Psoas muscle (tissue), 7 donors: ENCODE measurements at regions not wholly inside any gene's neighbourhood (a gene's known extent, or its start where the extent isn't known, plus 50 kb on each side); places are given as distances from the start of the nearest gene placed in this dataset.

ENCODE experiments used
- ATAC-seq, 4 donors: fragments of 200-7000 bp; cut with Tn5 transposase; one replicate each; pipeline ENCODE4 v1.9.1; 2020; ENCODE audit warnings: moderate library complexity in 3 of 4, mild to moderate bottlenecking in 2 of 4
- DNase-seq, 2 donors: peaks; one replicate each; pipeline ENCODE4 v3.0.0-alpha.2; 2020
- H3K27ac ChIP-seq: fragments of 200-600 bp; one replicate; pipeline ENCODE4 v1.8.0; 2022
- H3K27me3 ChIP-seq, 3 donors: fragments of 200-600 bp in 1 of 3; one replicate each; pipeline versions ENCODE4 v1.6.1 to v1.8.0; 2013 to 2022; ENCODE audit warnings: low read length in 2 of 3, mild to moderate bottlenecking in 2 of 3, moderate library complexity in 1 of 3; ENCODE audit not compliant: insufficient read depth in 3 of 3
- H3K36me3 ChIP-seq, 2 donors: fragments of 200-600 bp in 1 of 2; one replicate each; pipeline versions ENCODE4 v1.6.1 to v1.8.0; 2013 to 2022; ENCODE audit warnings: low read depth in 1 of 2, mild to moderate bottlenecking in 1 of 2, moderate library complexity in 1 of 2; ENCODE audit not compliant: insufficient read depth in 1 of 2
- H3K4me1 ChIP-seq: fragments of 200-600 bp; one replicate; pipeline ENCODE4 v1.8.0; 2022
- H3K4me3 ChIP-seq: fragments of 200-600 bp; one replicate; pipeline ENCODE4 v1.8.0; 2022; ENCODE audit warnings: mild to moderate bottlenecking
- H3K9me3 ChIP-seq: fragments of 200-600 bp; one replicate; pipeline ENCODE4 v1.8.0; 2022
- CTCF ChIP-seq: fragments of 200-600 bp; IDR thresholded peaks from one replicate; pipeline ENCODE4 v1.8.0; 2022; ENCODE audit warnings: antibody characterized with exemption
- WGBS, 3 donors: extraction: QIAGEN DNeasy Blood & Tissue Kit; methylation state at CpG; one replicate each; pipeline versions ENCODE4 v1.1.6 to v1.1.7; 2013; 5-methylcytosine and 5-hydroxymethylcytosine counted together
- intact Hi-C, 2 donors: fragments of 100-400 bp; cut with DNase I; formaldehyde crosslinking; loops; one replicate each; pipeline versions ENCODE4 v1.11.0 to v1.14.2; 2022
- donor health status: healthy with polysubstance abuse.
- donor health status: DM: no; HTN: no; CAD: no; lungs with moderate emphysema.
- donor health status: Bipolar disorder and iron deficiency.
- donor health status: healthy.
- donor health status: DM: yes; HTN: yes; CAD: no.
- donor health status: DM: no; HTN: no; CAD: no.
- donor health status: DM: yes; HTN: yes; CAD: no.

- ATAC-seq (no peak), DNase-seq (no peak)
- H3K9me3 ChIP-seq, result no peaks in the 10 kb centered on the region
- no peaks in the 10 kb centered on the region for H3K4me1 ChIP-seq
- no peak for TF ChIP-seq CTCF
- H3K36me3 ChIP-seq, result no peaks in the 10 kb centered on the region
- H3K27ac ChIP-seq, result no peak overlapping the region
- H3K4me3 ChIP-seq, result no peak overlapping the region
- H3K27me3 ChIP-seq, result no peaks in the 10 kb centered on the region
- WGBS, 3 donors, result 7 to 19% (median 13%) methylated on average over 5 of the region's 5 CpGs
- intact Hi-C loops, result no loop called here
These were observed 476.7 kb downstream of the RFC3 start for GRCh38 chr13:34294483-34295129.

GRCh38 chr13:34300559-34300958, 482.6 kb downstream of the RFC3 start:
- Histone ChIP-seq H3K27me3 (no peaks in the 10 kb centered on the region), H3K4me3 (no peak overlapping the region), H3K27ac (no peak overlapping the region), H3K9me3 (no peaks in the 10 kb centered on the region), H3K36me3 (no peaks in the 10 kb centered on the region), H3K4me1 (no peaks in the 10 kb centered on the region)
- WGBS, 3 donors, result 42 to 58% (median 45%) methylated on average over 1 of the region's 1 CpG
- no peak for DNase-seq
- ATAC-seq, result no peak
- intact Hi-C loops, result no loop called here
- no peak for TF ChIP-seq CTCF

- no peaks in the 10 kb centered on the region for H3K4me1 ChIP-seq
These were observed 484.6 kb downstream of the RFC3 start for GRCh38 chr13:34302596-34302995.

GRCh38 chr13:34303346-34303745, 485.4 kb downstream of the RFC3 start:
- Histone ChIP-seq H3K4me1 (no peaks in the 10 kb centered on the region), H3K27me3 (no peaks in the 10 kb centered on the region), H3K27ac (no peak overlapping the region), H3K4me3 (no peak overlapping the region), H3K9me3 (no peaks in the 10 kb centered on the region), H3K36me3 (no peaks in the 10 kb centered on the region)
- DNase-seq (no peak), ATAC-seq (no peak)
- intact Hi-C loops, result no loop called here
- TF ChIP-seq CTCF, result no peak

More at GRCh38 chr13:34302596-34302995, 484.6 kb downstream of the RFC3 start:
- Histone ChIP-seq H3K36me3 (no peaks in the 10 kb centered on the region), H3K27me3 (no peaks in the 10 kb centered on the region), H3K4me3 (no peak overlapping the region), H3K9me3 (no peaks in the 10 kb centered on the region), H3K27ac (no peak overlapping the region)
- DNase-seq (no peak), ATAC-seq (no peak)
- intact Hi-C loops, result no loop called here
- no peak for TF ChIP-seq CTCF

- intact Hi-C loops, result no loop called here
- Histone ChIP-seq H3K4me3 (no peak overlapping the region), H3K4me1 (no peaks in the 10 kb centered on the region), H3K27ac (no peak overlapping the region), H3K27me3 (peaks cover 0 to 3% (median 0%) of the 10 kb centered on the region in 3 donors), H3K36me3 (no peaks in the 10 kb centered on the region), H3K9me3 (no peaks in the 10 kb centered on the region)
- ATAC-seq, result no peak
- TF ChIP-seq CTCF, result no peak
- no peak for DNase-seq
- WGBS, 3 donors, result 68 to 76% (median 70%) methylated on average over 5 of the region's 5 CpGs
These were observed 489.7 kb downstream of the RFC3 start for GRCh38 chr13:34307607-34308006.
